Fibroblast of lung (primary cell): ENCODE measurements at regions not wholly inside any gene's neighbourhood (a gene's known extent, or its start where the extent isn't known, plus 50 kb on each side); places are given as distances from the start of the nearest gene placed in this dataset.

ENCODE experiments used
- EZH2 ChIP-seq: IDR thresholded peaks from 2 replicates; pipeline ENCODE4 v1.5.1; 2012; ENCODE audit warnings: low read length, control low read depth, mild to moderate bottlenecking; ENCODE audit errors: missing control alignments
- TF ChIP-seq, protein P1 (sequence below), 2 donors: IDR thresholded peaks in 1 of 2; conservative IDR thresholded peaks in 1 of 2; 1 replicate in 1 of 2; 2 replicates in 1 of 2; pipeline ENCODE4 v1.5.1; 2011 to 2012; ENCODE audit warnings: low read length in 2 of 2, control low read depth in 1 of 2, inconsistent platforms in 1 of 2, low read depth in 1 of 2, mild to moderate bottlenecking in 1 of 2

DNA sequence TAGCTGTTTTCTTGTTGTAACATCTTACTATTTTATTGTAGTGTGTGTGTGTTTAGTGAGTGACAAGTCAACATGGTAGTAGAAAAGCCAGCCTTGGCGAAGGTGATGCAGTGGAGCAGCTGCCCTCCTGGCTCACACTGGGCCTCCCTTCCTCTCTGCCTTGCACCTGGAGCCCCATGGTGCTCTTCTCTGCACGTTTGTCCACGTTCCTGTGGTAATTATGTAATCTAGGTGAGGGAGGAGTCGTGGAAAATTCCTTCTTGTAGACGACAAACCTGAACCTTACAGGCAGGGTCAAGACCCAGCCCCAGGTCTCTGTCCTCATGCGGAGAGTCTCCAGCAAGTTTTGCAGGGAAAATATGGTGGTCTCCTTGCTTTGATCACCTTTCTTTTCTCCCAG, 348.3 kb upstream of the MKI67 start:
- no peak for TF ChIP-seq EZH2
- TF ChIP-seq, protein P1, sequence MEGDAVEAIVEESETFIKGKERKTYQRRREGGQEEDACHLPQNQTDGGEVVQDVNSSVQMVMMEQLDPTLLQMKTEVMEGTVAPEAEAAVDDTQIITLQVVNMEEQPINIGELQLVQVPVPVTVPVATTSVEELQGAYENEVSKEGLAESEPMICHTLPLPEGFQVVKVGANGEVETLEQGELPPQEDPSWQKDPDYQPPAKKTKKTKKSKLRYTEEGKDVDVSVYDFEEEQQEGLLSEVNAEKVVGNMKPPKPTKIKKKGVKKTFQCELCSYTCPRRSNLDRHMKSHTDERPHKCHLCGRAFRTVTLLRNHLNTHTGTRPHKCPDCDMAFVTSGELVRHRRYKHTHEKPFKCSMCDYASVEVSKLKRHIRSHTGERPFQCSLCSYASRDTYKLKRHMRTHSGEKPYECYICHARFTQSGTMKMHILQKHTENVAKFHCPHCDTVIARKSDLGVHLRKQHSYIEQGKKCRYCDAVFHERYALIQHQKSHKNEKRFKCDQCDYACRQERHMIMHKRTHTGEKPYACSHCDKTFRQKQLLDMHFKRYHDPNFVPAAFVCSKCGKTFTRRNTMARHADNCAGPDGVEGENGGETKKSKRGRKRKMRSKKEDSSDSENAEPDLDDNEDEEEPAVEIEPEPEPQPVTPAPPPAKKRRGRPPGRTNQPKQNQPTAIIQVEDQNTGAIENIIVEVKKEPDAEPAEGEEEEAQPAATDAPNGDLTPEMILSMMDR (conservative IDR thresholded peaks at IDR 0.05 in 1 of 2, IDR thresholded peaks at IDR 0.05 in 1 of 2; ENCODE audit: low read depth in 1 of 2, low read length in 2 of 2): no peak
